HEK293 (cell line): ENCODE measurements at regions not wholly inside any gene's neighbourhood (a gene's known extent, or its start where the extent isn't known, plus 50 kb on each side); places are given as distances from the start of the nearest gene placed in this dataset.

ENCODE experiments used
- CTCF ChIP-seq: fragments of 450-650 bp; formaldehyde crosslinking; IDR thresholded peaks from 2 replicates; pipeline ENCODE4 v1.5.1; 2016; ENCODE audit warnings: missing biosample characterization, missing genetic modification characterization
- GLI2 ChIP-seq: fragments of 450-650 bp; formaldehyde crosslinking; IDR thresholded peaks from 2 replicates; pipeline ENCODE4; 2017; ENCODE audit warnings: missing biosample characterization, missing genetic modification characterization, low read depth, borderline replicate concordance
- REST ChIP-seq: fragments of 450-650 bp; formaldehyde crosslinking; IDR thresholded peaks from 2 replicates; pipeline ENCODE4 v1.5.1; 2016; ENCODE audit warnings: missing biosample characterization, missing genetic modification characterization
- SETDB1 ChIP-seq: IDR thresholded peaks from one replicate; pipeline ENCODE4 v1.6.1; 2017; ENCODE audit warnings: mild to moderate bottlenecking, low read length, moderate library complexity, mixed read lengths; ENCODE audit not compliant: insufficient read length
- ZBTB26 ChIP-seq: fragments of 450-650 bp; formaldehyde crosslinking; optimal IDR thresholded peaks from 2 replicates; pipeline ENCODE3; 2016; ENCODE audit warnings: missing biosample characterization, mild to moderate bottlenecking, missing genetic modification characterization
- ZNF112 ChIP-seq: fragments of 450-650 bp; formaldehyde crosslinking; IDR thresholded peaks from 2 replicates; pipeline ENCODE4 v1.5.0; 2017; ENCODE audit warnings: missing biosample characterization, missing genetic modification characterization
- ZNF146 ChIP-seq: fragments of 450-650 bp; formaldehyde crosslinking; IDR thresholded peaks from 2 replicates; pipeline ENCODE4 v1.5.1; 2016; ENCODE audit warnings: missing biosample characterization, missing genetic modification characterization
- ZNF175 ChIP-seq: fragments of 450-650 bp; formaldehyde crosslinking; IDR thresholded peaks from 2 replicates; pipeline ENCODE4 v1.5.1; 2016; ENCODE audit warnings: missing biosample characterization, missing genetic modification characterization
- ZNF239 ChIP-seq: fragments of 450-650 bp; formaldehyde crosslinking; IDR thresholded peaks from 2 replicates; pipeline ENCODE4 v1.5.1; 2016; ENCODE audit warnings: missing biosample characterization, missing genetic modification characterization
- ZNF76 ChIP-seq: fragments of 450-650 bp; formaldehyde crosslinking; IDR thresholded peaks from 2 replicates; pipeline ENCODE4; 2016; ENCODE audit warnings: low read depth, missing biosample characterization, missing genetic modification characterization, borderline replicate concordance
- TF ChIP-seq, protein P1 (sequence below): fragments of 450-650 bp; formaldehyde crosslinking; conservative IDR thresholded peaks from 2 replicates; pipeline ENCODE4 v1.5.1; 2016; ENCODE audit warnings: low read depth, missing biosample characterization, missing genetic modification characterization

- TF ChIP-seq SETDB1 (no peak), CTCF (no peak), ZNF146 (tag by site-specific recombination) (no peak), ZNF76 (no peak), ZNF112 (no peak), GLI2 (tag by site-specific recombination) (no peak), ZNF239 (tag by site-specific recombination) (no peak), ZBTB26 (no peak), REST (tag by site-specific recombination) (no peak), ZNF175 (tag by site-specific recombination) (no peak)
- TF ChIP-seq, protein P1, sequence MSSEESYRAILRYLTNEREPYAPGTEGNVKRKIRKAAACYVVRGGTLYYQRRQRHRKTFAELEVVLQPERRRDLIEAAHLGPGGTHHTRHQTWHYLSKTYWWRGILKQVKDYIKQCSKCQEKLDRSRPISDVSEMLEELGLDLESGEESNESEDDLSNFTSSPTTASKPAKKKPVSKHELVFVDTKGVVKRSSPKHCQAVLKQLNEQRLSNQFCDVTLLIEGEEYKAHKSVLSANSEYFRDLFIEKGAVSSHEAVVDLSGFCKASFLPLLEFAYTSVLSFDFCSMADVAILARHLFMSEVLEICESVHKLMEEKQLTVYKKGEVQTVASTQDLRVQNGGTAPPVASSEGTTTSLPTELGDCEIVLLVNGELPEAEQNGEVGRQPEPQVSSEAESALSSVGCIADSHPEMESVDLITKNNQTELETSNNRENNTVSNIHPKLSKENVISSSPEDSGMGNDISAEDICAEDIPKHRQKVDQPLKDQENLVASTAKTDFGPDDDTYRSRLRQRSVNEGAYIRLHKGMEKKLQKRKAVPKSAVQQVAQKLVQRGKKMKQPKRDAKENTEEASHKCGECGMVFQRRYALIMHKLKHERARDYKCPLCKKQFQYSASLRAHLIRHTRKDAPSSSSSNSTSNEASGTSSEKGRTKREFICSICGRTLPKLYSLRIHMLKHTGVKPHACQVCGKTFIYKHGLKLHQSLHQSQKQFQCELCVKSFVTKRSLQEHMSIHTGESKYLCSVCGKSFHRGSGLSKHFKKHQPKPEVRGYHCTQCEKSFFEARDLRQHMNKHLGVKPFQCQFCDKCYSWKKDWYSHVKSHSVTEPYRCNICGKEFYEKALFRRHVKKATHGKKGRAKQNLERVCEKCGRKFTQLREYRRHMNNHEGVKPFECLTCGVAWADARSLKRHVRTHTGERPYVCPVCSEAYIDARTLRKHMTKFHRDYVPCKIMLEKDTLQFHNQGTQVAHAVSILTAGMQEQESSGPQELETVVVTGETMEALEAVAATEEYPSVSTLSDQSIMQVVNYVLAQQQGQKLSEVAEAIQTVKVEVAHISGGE (tag by site-specific recombination), result no peak
Measured at GRCh38 chr7:35418716-35419390, 165.0 kb upstream of the TBX20 start.
